Upper lobe of right lung (tissue), 1 donor: ENCODE measurements at regions not wholly inside any gene's neighbourhood (a gene's known extent, or its start where the extent isn't known, plus 50 kb on each side); places are given as distances from the start of the nearest gene placed in this dataset.

Experiments
- ATAC-seq: fragments of 200-7000 bp; cut with Tn5 transposase; one replicate; pipeline ENCODE4 v1.9.1; 2020; ENCODE audit warnings: mild to moderate bottlenecking, moderate library complexity
- DNase-seq: peaks from one replicate; pipeline ENCODE4 v3.0.0-alpha.2; 2020
- H3K27ac ChIP-seq: fragments of 200-600 bp; one replicate; pipeline ENCODE4 v1.8.0; 2022
- H3K27me3 ChIP-seq: fragments of 200-600 bp; one replicate; pipeline ENCODE4 v1.8.0; 2022; ENCODE audit warnings: mild to moderate bottlenecking
- H3K36me3 ChIP-seq: fragments of 200-600 bp; one replicate; pipeline ENCODE4 v1.8.0; 2022
- H3K4me1 ChIP-seq: fragments of 200-600 bp; one replicate; pipeline ENCODE4 v1.8.0; 2022
- H3K4me3 ChIP-seq: fragments of 200-600 bp; one replicate; pipeline ENCODE4 v1.8.0; 2022; ENCODE audit warnings: mild to moderate bottlenecking
- H3K9me3 ChIP-seq: fragments of 200-600 bp; one replicate; pipeline ENCODE4 v1.8.0; 2022
- CTCF ChIP-seq: fragments of 200-600 bp; IDR thresholded peaks from one replicate; pipeline ENCODE4 v1.8.0; 2022; ENCODE audit warnings: antibody characterized with exemption
- intact Hi-C: fragments of 100-400 bp; cut with DNase I; formaldehyde crosslinking; loops from one replicate; pipeline ENCODE4 v1.11.0; 2022
- donor health status: DM: no; HTN: yes; CAD: no; lungs with severe emphysema.

DNA sequence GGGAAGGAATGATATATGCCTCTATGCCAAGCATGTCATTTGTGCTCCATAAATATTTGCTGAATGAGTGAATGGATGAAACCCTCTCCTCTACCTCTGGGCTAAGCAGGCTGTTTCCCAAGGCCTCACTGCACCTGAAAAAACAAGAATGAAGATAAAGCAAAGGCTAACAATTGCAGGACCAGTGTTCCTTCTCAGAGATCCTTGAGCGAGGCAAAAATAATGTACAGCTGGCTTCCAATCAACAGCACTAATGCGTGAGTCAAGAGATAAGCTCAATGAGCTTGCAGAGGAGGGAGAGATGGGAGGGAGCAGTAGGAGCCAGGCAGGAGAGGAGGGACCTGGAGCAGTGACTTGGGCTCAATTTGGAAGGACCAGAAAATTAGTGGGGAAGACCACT is 144.5 kb upstream of the NFE2L3 start:
- Histone ChIP-seq H3K4me1 (no peaks in the 10 kb centered on the region), H3K9me3 (no peaks in the 10 kb centered on the region), H3K27me3 (peaks cover 10% of the 10 kb centered on the region), H3K27ac (no peak overlapping the region), H3K36me3 (no peaks in the 10 kb centered on the region), H3K4me3 (no peak overlapping the region)
- no peak for DNase-seq
- TF ChIP-seq CTCF, result no peak
- ATAC-seq, result no peak
- intact Hi-C loops, result no loop called here

DNA sequence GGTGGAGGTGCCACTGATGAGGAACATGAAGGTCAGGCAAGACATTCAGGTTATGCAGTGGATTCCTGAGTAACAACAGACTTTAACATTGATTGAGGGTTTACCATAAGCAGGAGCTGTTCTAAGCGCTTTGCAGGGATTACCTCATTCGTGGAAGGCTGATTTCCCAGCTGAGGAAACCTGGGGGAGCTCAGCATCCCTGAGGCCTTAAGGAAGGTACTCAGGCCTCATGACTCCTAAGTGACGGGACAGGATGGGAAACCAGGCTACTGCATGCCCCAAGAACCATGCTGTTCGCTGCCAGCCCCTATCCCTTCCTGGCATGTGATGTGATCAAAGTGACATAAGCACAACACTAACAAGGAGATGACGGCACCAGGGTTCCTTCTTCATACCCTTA is 143.6 kb upstream of the NFE2L3 start:
- Histone ChIP-seq H3K27me3 (peaks cover 6% of the 10 kb centered on the region), H3K4me1 (no peaks in the 10 kb centered on the region), H3K4me3 (no peak overlapping the region), H3K27ac (no peak overlapping the region), H3K9me3 (no peaks in the 10 kb centered on the region), H3K36me3 (no peaks in the 10 kb centered on the region)
- TF ChIP-seq CTCF, result no peak
- DNase-seq (no peak), ATAC-seq (no peak)
- intact Hi-C loops, result no loop called here

DNA sequence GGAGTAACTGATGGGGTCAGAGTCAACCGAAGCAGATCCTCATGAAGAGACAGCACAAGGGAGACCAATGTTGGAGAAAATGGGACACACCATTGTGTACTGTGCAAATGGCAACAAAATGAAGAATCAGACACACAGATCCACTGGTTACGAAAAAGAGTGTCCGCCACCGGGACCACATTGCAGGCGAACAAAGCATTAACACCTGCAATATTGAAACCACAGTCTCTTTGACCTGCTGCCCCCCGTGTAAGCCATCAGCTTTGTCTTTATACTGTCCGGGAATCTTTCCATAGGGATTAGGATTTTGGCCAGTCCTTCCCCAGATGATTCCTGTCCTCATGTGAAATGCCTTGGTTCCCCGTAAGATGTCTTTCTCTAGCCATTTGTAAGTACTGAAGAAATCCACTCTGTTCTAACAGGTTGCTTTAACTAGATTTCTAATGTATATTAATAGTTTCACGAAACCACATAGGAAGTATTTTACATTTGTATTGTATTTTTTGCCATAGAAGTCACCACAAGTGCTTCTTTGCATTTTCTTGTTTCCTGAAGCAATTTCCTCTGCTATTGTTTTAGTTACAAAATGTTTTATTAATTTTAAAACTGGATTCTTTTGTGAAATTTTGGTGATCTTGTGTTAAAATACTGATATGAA is 140.8 kb upstream of the NFE2L3 start:
- no peak for ATAC-seq
- no peak for TF ChIP-seq CTCF

GRCh38 chr7:26013551-26014083 is 138.4 kb upstream of the NFE2L3 start:
- Histone ChIP-seq H3K4me3 (no peak overlapping the region), H3K27ac (no peak overlapping the region), H3K27me3 (no peaks in the 10 kb centered on the region), H3K4me1 (no peaks in the 10 kb centered on the region), H3K36me3 (no peaks in the 10 kb centered on the region), H3K9me3 (no peaks in the 10 kb centered on the region)
- no peak for ATAC-seq
- no peak for TF ChIP-seq CTCF
- intact Hi-C loops, result no loop called here
- DNase-seq, result no peak

More for the DNA sequence above, 140.8 kb upstream of the NFE2L3 start:
- Histone ChIP-seq H3K36me3 (no peaks in the 10 kb centered on the region), H3K4me1 (no peaks in the 10 kb centered on the region), H3K27me3 (no peaks in the 10 kb centered on the region), H3K27ac (no peak overlapping the region), H3K4me3 (no peak overlapping the region), H3K9me3 (no peaks in the 10 kb centered on the region)
- intact Hi-C loops, result no loop called here
- DNase-seq, result no peak

GRCh38 chr7:26022982-26023381 is 129.0 kb upstream of the NFE2L3 start:
- H3K4me1 ChIP-seq, result no peaks in the 10 kb centered on the region
- intact Hi-C loops, result no loop called here
- DNase-seq, result no peak
- H3K4me3 ChIP-seq, result no peak overlapping the region
- no peak for TF ChIP-seq CTCF
- H3K27ac ChIP-seq, result no peak overlapping the region
- H3K27me3 ChIP-seq, result no peaks in the 10 kb centered on the region
- H3K9me3 ChIP-seq, result no peaks in the 10 kb centered on the region
- no peaks in the 10 kb centered on the region for H3K36me3 ChIP-seq
- ATAC-seq, result no peak

- no peak for ATAC-seq
- no peaks in the 10 kb centered on the region for H3K4me1 ChIP-seq
- H3K36me3 ChIP-seq, result no peaks in the 10 kb centered on the region
- H3K9me3 ChIP-seq, result no peaks in the 10 kb centered on the region
- intact Hi-C loops, result no loop called here
- H3K27ac ChIP-seq, result no peak overlapping the region
- H3K4me3 ChIP-seq, result no peak overlapping the region
- H3K27me3 ChIP-seq, result no peaks in the 10 kb centered on the region
- TF ChIP-seq CTCF, result no peak
- no peak for DNase-seq
These were observed 122.1 kb upstream of the NFE2L3 start for GRCh38 chr7:26029911-26030310.
